Dendritic cell treated with granulocyte-macrophage colony-stimulating factor and Interleukin-4, amounts not matched to agents 40 ng/mL and 50 ng/mL, for 4 days (primary cell): ENCODE measurements at regions not wholly inside any gene's neighbourhood (a gene's known extent, or its start where the extent isn't known, plus 50 kb on each side); places are given as distances from the start of the nearest gene placed in this dataset.

Experiments used
- H3K27ac Mint-ChIP-seq: one replicate; pipeline ENCODE4 v1.8.0; 2022; ENCODE audit warnings: mild to moderate bottlenecking, mixed read lengths
- H3K27me3 Mint-ChIP-seq: one replicate; pipeline ENCODE4 v1.8.0; 2022; ENCODE audit warnings: mild to moderate bottlenecking, mixed read lengths
- H3K36me3 Mint-ChIP-seq: one replicate; pipeline ENCODE4 v1.8.0; 2022; ENCODE audit warnings: low read depth, mixed read lengths
- H3K4me1 Mint-ChIP-seq: one replicate; pipeline ENCODE4 v1.8.0; 2022; ENCODE audit warnings: low read depth, mixed read lengths
- H3K4me3 Mint-ChIP-seq: one replicate; pipeline ENCODE4 v1.8.0; 2022; ENCODE audit warnings: mild to moderate bottlenecking, moderate library complexity, mixed read lengths
- H3K9me3 Mint-ChIP-seq: one replicate; pipeline ENCODE4 v1.8.0; 2022; ENCODE audit warnings: mixed read lengths
- intact Hi-C: fragments of 100-400 bp; cut with micrococcal nuclease; formaldehyde crosslinking; loops from one replicate; pipeline ENCODE4 v1.15.0; 2022

GRCh38 chr17:62871291-62871690 is 63.2 kb upstream of the MARCHF10 start:
- H3K36me3 Mint-ChIP-seq = no peaks in the 10 kb centered on the region
- no peak overlapping the region for H3K27ac Mint-ChIP-seq
- H3K27me3 Mint-ChIP-seq = peaks cover 3% of the 10 kb centered on the region
- intact Hi-C loops = no loop called here
- peaks cover 8% of the 10 kb centered on the region for H3K4me1 Mint-ChIP-seq
- no peaks in the 10 kb centered on the region for H3K9me3 Mint-ChIP-seq
- no peak overlapping the region for H3K4me3 Mint-ChIP-seq

GRCh38 chr17:62870552-62870971 is 62.4 kb upstream of the MARCHF10 start:
- Mint-ChIP-seq H3K27ac (no peak overlapping the region), H3K27me3 (peaks cover 3% of the 10 kb centered on the region)

GRCh38 chr17:62870030-62870541 is 62.0 kb upstream of the MARCHF10 start:
- H3K4me3 Mint-ChIP-seq = no peak overlapping the region
- intact Hi-C loops = no loop called here

More at GRCh38 chr17:62870552-62870971, 62.4 kb upstream of the MARCHF10 start:
- no peak overlapping the region for H3K4me3 Mint-ChIP-seq
- H3K9me3 Mint-ChIP-seq = no peaks in the 10 kb centered on the region
- intact Hi-C loops = no loop called here
- peaks cover 4% of the 10 kb centered on the region for H3K4me1 Mint-ChIP-seq
- H3K36me3 Mint-ChIP-seq = no peaks in the 10 kb centered on the region

GRCh38 chr17:62868723-62869122 is 60.6 kb upstream of the MARCHF10 start:
- peaks cover 1% of the 10 kb centered on the region for H3K27me3 Mint-ChIP-seq

More at GRCh38 chr17:62870030-62870541, 62.0 kb upstream of the MARCHF10 start:
- Mint-ChIP-seq H3K27ac (no peak overlapping the region), H3K36me3 (no peaks in the 10 kb centered on the region), H3K27me3 (peaks cover 1% of the 10 kb centered on the region), H3K9me3 (no peaks in the 10 kb centered on the region), H3K4me1 (peaks cover 4% of the 10 kb centered on the region)

GRCh38 chr17:62868008-62868407 is 59.9 kb upstream of the MARCHF10 start:
- no peaks in the 10 kb centered on the region for H3K36me3 Mint-ChIP-seq
- H3K9me3 Mint-ChIP-seq = no peaks in the 10 kb centered on the region
- no peaks in the 10 kb centered on the region for H3K4me1 Mint-ChIP-seq
- intact Hi-C loops = no loop called here
- no peak overlapping the region for H3K27ac Mint-ChIP-seq
- H3K27me3 Mint-ChIP-seq = peaks cover 3% of the 10 kb centered on the region
- H3K4me3 Mint-ChIP-seq = no peak overlapping the region

More at GRCh38 chr17:62868723-62869122, 60.6 kb upstream of the MARCHF10 start:
- Mint-ChIP-seq H3K9me3 (no peaks in the 10 kb centered on the region), H3K27ac (no peak overlapping the region), H3K4me1 (peaks cover 1% of the 10 kb centered on the region), H3K4me3 (no peak overlapping the region), H3K36me3 (no peaks in the 10 kb centered on the region)
- intact Hi-C loops = no loop called here

- Mint-ChIP-seq H3K27ac (no peak overlapping the region), H3K4me1 (no peaks in the 10 kb centered on the region), H3K36me3 (no peaks in the 10 kb centered on the region), H3K4me3 (no peak overlapping the region), H3K9me3 (no peaks in the 10 kb centered on the region), H3K27me3 (peaks cover 3% of the 10 kb centered on the region)
- intact Hi-C loops = no loop called here
These were observed 59.2 kb upstream of the MARCHF10 start for GRCh38 chr17:62867303-62867702.

GRCh38 chr17:62866471-62866870 is 58.4 kb upstream of the MARCHF10 start:
- Mint-ChIP-seq H3K4me1 (no peaks in the 10 kb centered on the region), H3K27ac (no peak overlapping the region), H3K27me3 (peaks cover 3% of the 10 kb centered on the region), H3K36me3 (no peaks in the 10 kb centered on the region), H3K4me3 (no peak overlapping the region), H3K9me3 (no peaks in the 10 kb centered on the region)
- intact Hi-C loops = no loop called here

- Mint-ChIP-seq H3K4me1 (no peaks in the 10 kb centered on the region), H3K27me3 (peaks cover 3% of the 10 kb centered on the region), H3K27ac (no peak overlapping the region), H3K9me3 (no peaks in the 10 kb centered on the region), H3K4me3 (no peak overlapping the region), H3K36me3 (no peaks in the 10 kb centered on the region)
- intact Hi-C loops = no loop called here
These were observed 57.5 kb upstream of the MARCHF10 start for GRCh38 chr17:62865586-62865985.

GRCh38 chr17:62862251-62862650 is 54.1 kb upstream of the MARCHF10 start:
- no peak overlapping the region for H3K27ac Mint-ChIP-seq
- no peaks in the 10 kb centered on the region for H3K4me1 Mint-ChIP-seq
- H3K36me3 Mint-ChIP-seq = no peaks in the 10 kb centered on the region
- H3K4me3 Mint-ChIP-seq = no peak overlapping the region
- intact Hi-C loops = no loop called here
- peaks cover 2% of the 10 kb centered on the region for H3K27me3 Mint-ChIP-seq
- no peaks in the 10 kb centered on the region for H3K9me3 Mint-ChIP-seq

GRCh38 chr17:62860962-62861873 is 53.1 kb upstream of the MARCHF10 start:
- Mint-ChIP-seq H3K9me3 (no peaks in the 10 kb centered on the region), H3K27me3 (peaks cover 2% of the 10 kb centered on the region), H3K4me1 (no peaks in the 10 kb centered on the region), H3K27ac (no peak overlapping the region), H3K36me3 (no peaks in the 10 kb centered on the region), H3K4me3 (no peak overlapping the region)
- intact Hi-C loops = no loop called here

- Mint-ChIP-seq H3K36me3 (no peaks in the 10 kb centered on the region), H3K27ac (no peak overlapping the region), H3K4me1 (no peaks in the 10 kb centered on the region), H3K27me3 (peaks cover 11% of the 10 kb centered on the region), H3K9me3 (no peaks in the 10 kb centered on the region), H3K4me3 (no peak overlapping the region)
- intact Hi-C loops = no loop called here
These were observed 51.0 kb upstream of the MARCHF10 start for GRCh38 chr17:62859146-62859545.
